ENCODE measurements at regions not wholly inside any gene's neighbourhood (a gene's known extent, or its start where the extent isn't known, plus 50 kb on each side); places are given as distances from the start of the nearest gene placed in this dataset.

- CTCF ChIA-PET: no interaction called here
- Histone ChIP-seq H3K4me3 (ENCODE audit: control extremely low read depth in 1 of 5, extremely low read depth in 1 of 5, insufficient read depth in 1 of 5, low read depth in 2 of 5, low read length in 4 of 5) (no peak overlapping the region), H2AFZ (ENCODE audit: insufficient read depth, low read depth, low read length, poor library complexity, severe bottlenecking) (no peak overlapping the region), H3K4me2 (replicated peaks; ENCODE audit: low read depth, low read length, poor library complexity, severe bottlenecking) (no peak overlapping the region), H3K9ac (ENCODE audit: low read length) (no peak overlapping the region), H3K27me3 (replicated peaks in 1 of 4; ENCODE audit: control extremely low read depth in 1 of 4, control insufficient read depth in 3 of 4, insufficient read depth in 4 of 4, low read length in 3 of 4) (no peaks in the 10 kb centered on the region), H4K20me1 (ENCODE audit: control insufficient read depth, insufficient read depth, low read length, poor library complexity, severe bottlenecking) (no peaks in the 10 kb centered on the region), H3K27ac (ENCODE audit: low read length in 2 of 2) (no peak overlapping the region), H3K4me1 (ENCODE audit: control insufficient read depth in 2 of 2, insufficient read depth in 2 of 2, low read length in 2 of 2) (no peaks in the 10 kb centered on the region), H3K79me2 (ENCODE audit: control insufficient read depth, insufficient read depth, low read length) (no peaks in the 10 kb centered on the region), H3K36me3 (replicated peaks in 1 of 2; ENCODE audit: control extremely low read depth in 1 of 2, control insufficient read depth in 1 of 2, extremely low read depth in 1 of 2, insufficient read depth in 2 of 2, low read length in 1 of 2) (no peaks in the 10 kb centered on the region), H3K9me3 (ENCODE audit: control extremely low read depth in 1 of 3, control insufficient read depth in 2 of 3, insufficient read depth in 1 of 3, low read length in 2 of 3) (no peaks in the 10 kb centered on the region)
- Mint-ChIP-seq H3K9me3 (ENCODE audit: insufficient read depth) (peaks cover under 1% of the 10 kb centered on the region), H3K27ac (no peak overlapping the region), H3K4me3 (no peak overlapping the region), H3K4me1 (no peaks in the 10 kb centered on the region), H3K27me3 (no peaks in the 10 kb centered on the region)
- intact Hi-C loops (cut with micrococcal nuclease): no loop called here
- POLR2A ChIA-PET: no interaction called here
- DNase-seq (no peak), ATAC-seq (ENCODE audit: low read depth) (no peak)
- TF ChIP-seq CTCF (IDR thresholded peaks at IDR 0.05): no peak
- TF ChIP-seq EZH2 (IDR thresholded peaks at IDR 0.05; ENCODE audit: borderline replicate concordance, insufficient read depth, low read depth, low read length, poor library complexity, severe bottlenecking): no peak
Measured at GRCh38 chr11:91813263-91813662, 411.4 kb upstream of the FAT3 start.

- H4K20me1 ChIP-seq (ENCODE audit: control insufficient read depth, insufficient read depth, low read length, poor library complexity, severe bottlenecking): no peaks in the 10 kb centered on the region
- H3K79me2 ChIP-seq (ENCODE audit: control insufficient read depth, insufficient read depth, low read length): no peaks in the 10 kb centered on the region
- no peaks in the 10 kb centered on the region for H3K27me3 ChIP-seq (replicated peaks in 1 of 4; ENCODE audit: control extremely low read depth in 1 of 4, control insufficient read depth in 3 of 4, insufficient read depth in 4 of 4, low read length in 3 of 4)
- no peak overlapping the region for H3K9ac ChIP-seq (ENCODE audit: low read length)
- peaks cover 4% of the 10 kb centered on the region for H3K9me3 Mint-ChIP-seq (ENCODE audit: insufficient read depth)
- H3K27me3 Mint-ChIP-seq: no peaks in the 10 kb centered on the region
- ATAC-seq (ENCODE audit: low read depth): no peak
- no peaks in the 10 kb centered on the region for H3K9me3 ChIP-seq (ENCODE audit: control extremely low read depth in 1 of 3, control insufficient read depth in 2 of 3, insufficient read depth in 1 of 3, low read length in 2 of 3)
- no peak overlapping the region for H3K4me3 Mint-ChIP-seq
- TF ChIP-seq CTCF (IDR thresholded peaks at IDR 0.05): no peak
- no peaks in the 10 kb centered on the region for H3K4me1 ChIP-seq (ENCODE audit: control insufficient read depth in 2 of 2, insufficient read depth in 2 of 2, low read length in 2 of 2)
- H3K36me3 ChIP-seq (replicated peaks in 1 of 2; ENCODE audit: control extremely low read depth in 1 of 2, control insufficient read depth in 1 of 2, extremely low read depth in 1 of 2, insufficient read depth in 2 of 2, low read length in 1 of 2): no peaks in the 10 kb centered on the region
- no peak overlapping the region for H3K27ac Mint-ChIP-seq
- H3K4me3 ChIP-seq (ENCODE audit: control extremely low read depth in 1 of 5, extremely low read depth in 1 of 5, insufficient read depth in 1 of 5, low read depth in 2 of 5, low read length in 4 of 5): no peak overlapping the region
- H2AFZ ChIP-seq (ENCODE audit: insufficient read depth, low read depth, low read length, poor library complexity, severe bottlenecking): no peak overlapping the region
- no peak overlapping the region for H3K4me2 ChIP-seq (replicated peaks; ENCODE audit: low read depth, low read length, poor library complexity, severe bottlenecking)
- intact Hi-C loops (cut with micrococcal nuclease): no loop called here
- 60% methylated on average over 1 of the region's 3 CpGs for WGBS (ENCODE audit: insufficient coverage)
- no peak for DNase-seq
- ChIA-PET CTCF (no interaction called here), POLR2A (no interaction called here)
- H3K27ac ChIP-seq (ENCODE audit: low read length in 2 of 2): no peak overlapping the region
- H3K4me1 Mint-ChIP-seq: no peaks in the 10 kb centered on the region
Measured at GRCh38 chr11:91810871-91811270, 413.7 kb upstream of the FAT3 start.
